Mesothelial cell of epicardium (in vitro differentiated cells): ENCODE measurements at regions not wholly inside any gene's neighbourhood (a gene's known extent, or its start where the extent isn't known, plus 50 kb on each side); places are given as distances from the start of the nearest gene placed in this dataset.

ENCODE experiments used
- DNase-seq, 2 experiments: peaks; one replicate each; pipeline ENCODE4 v3.0.0; 2021; ENCODE audit warnings: low spot score in 2 of 2; ENCODE audit not compliant: unreplicated experiment in 2 of 2
- H3K27ac Mint-ChIP-seq: 2 replicates; pipeline ENCODE4 v1.8.0; 2021; ENCODE audit warnings: mixed read lengths
- H3K27me3 Mint-ChIP-seq: 2 replicates; pipeline ENCODE4 v1.8.0; 2021; ENCODE audit warnings: low read depth, mixed read lengths
- H3K36me3 Mint-ChIP-seq: 2 replicates; pipeline ENCODE4 v1.8.0; 2021; ENCODE audit warnings: mixed read lengths
- H3K4me1 Mint-ChIP-seq: 2 replicates; pipeline ENCODE4 v1.8.0; 2021; ENCODE audit warnings: mixed read lengths
- H3K4me3 Mint-ChIP-seq: 2 replicates; pipeline ENCODE4 v1.8.0; 2021; ENCODE audit warnings: mild to moderate bottlenecking, moderate library complexity, mixed read lengths
- H3K9me3 Mint-ChIP-seq: 2 replicates; pipeline ENCODE4 v1.8.0; 2021; ENCODE audit warnings: mixed read lengths
- CTCF ChIP-seq: fragments of 200-600 bp; sonication (generic); IDR thresholded peaks from one replicate; pipeline ENCODE4 v1.5.0; 2021; ENCODE audit warnings: antibody characterized with exemption; ENCODE audit not compliant: unreplicated experiment

- H3K36me3 Mint-ChIP-seq: peaks cover 4% of the 10 kb centered on the region
- no peak for TF ChIP-seq CTCF
- H3K4me1 Mint-ChIP-seq: peaks cover 27% of the 10 kb centered on the region
- H3K27ac Mint-ChIP-seq: no peak overlapping the region
- DNase-seq: no peak
- H3K27me3 Mint-ChIP-seq: no peaks in the 10 kb centered on the region
- no peak overlapping the region for H3K4me3 Mint-ChIP-seq
- H3K9me3 Mint-ChIP-seq: peaks cover 8% of the 10 kb centered on the region
Measured at GRCh38 chr10:121168545-121169216, 317.5 kb downstream of the WDR11 start.

- Mint-ChIP-seq H3K9me3 (peaks cover under 1% of the 10 kb centered on the region), H3K4me3 (no peak overlapping the region), H3K27me3 (no peaks in the 10 kb centered on the region), H3K4me1 (peaks cover 27% of the 10 kb centered on the region), H3K27ac (no peak overlapping the region), H3K36me3 (peaks cover under 1% of the 10 kb centered on the region)
- no peak for DNase-seq
- no peak for TF ChIP-seq CTCF
Measured at GRCh38 chr10:121169406-121169805, 318.2 kb downstream of the WDR11 start.

GRCh38 chr10:121171825-121172787 is 320.9 kb downstream of the WDR11 start:
- Mint-ChIP-seq H3K9me3 (no peaks in the 10 kb centered on the region), H3K27me3 (no peaks in the 10 kb centered on the region), H3K4me1 (peaks cover 27% of the 10 kb centered on the region), H3K36me3 (no peaks in the 10 kb centered on the region), H3K4me3 (no peak overlapping the region), H3K27ac (peak overlapping the region; percentile 75)
- no peak for TF ChIP-seq CTCF
- DNase-seq: no peak

GRCh38 chr10:121179006-121179405 is 327.8 kb downstream of the WDR11 start:
- no peak overlapping the region for H3K4me3 Mint-ChIP-seq
- no peaks in the 10 kb centered on the region for H3K36me3 Mint-ChIP-seq
- peaks cover 16% of the 10 kb centered on the region for H3K4me1 Mint-ChIP-seq
- no peaks in the 10 kb centered on the region for H3K9me3 Mint-ChIP-seq
- no peaks in the 10 kb centered on the region for H3K27me3 Mint-ChIP-seq
- peak overlapping the region; percentile 47 for H3K27ac Mint-ChIP-seq
- no peak for TF ChIP-seq CTCF
- no peak for DNase-seq

GRCh38 chr10:121182219-121182618 is 331.1 kb downstream of the WDR11 start:
- no peak overlapping the region for H3K27ac Mint-ChIP-seq
- no peak for DNase-seq
- peaks cover 37% of the 10 kb centered on the region for H3K4me1 Mint-ChIP-seq
- no peaks in the 10 kb centered on the region for H3K36me3 Mint-ChIP-seq
- H3K4me3 Mint-ChIP-seq: no peak overlapping the region
- no peaks in the 10 kb centered on the region for H3K27me3 Mint-ChIP-seq
- H3K9me3 Mint-ChIP-seq: no peaks in the 10 kb centered on the region
- no peak for TF ChIP-seq CTCF
